H9 (cell line): ENCODE measurements at regions not wholly inside any gene's neighbourhood (a gene's known extent, or its start where the extent isn't known, plus 50 kb on each side); places are given as distances from the start of the nearest gene placed in this dataset.

Source experiments
- DNase-seq: peaks from one replicate; pipeline ENCODE4 v3.0.0-alpha.2; 2017
- H2AFZ ChIP-seq: one replicate; pipeline ENCODE4 v1.6.1; 2013; ENCODE audit warnings: mild to moderate bottlenecking, low read length, control low read depth, moderate library complexity
- H2AK5ac ChIP-seq: 2 replicates; pipeline ENCODE4 v1.6.1; 2013; ENCODE audit warnings: low read length, control low read depth, mixed read lengths; ENCODE audit not compliant: insufficient read length
- H2BK120ac ChIP-seq: one replicate; pipeline ENCODE4 v1.6.1; 2013; ENCODE audit warnings: low read depth, mild to moderate bottlenecking, low read length, control low read depth, inconsistent platforms; ENCODE audit not compliant: poor library complexity, severe bottlenecking
- H2BK12ac ChIP-seq: 2 replicates; pipeline ENCODE4 v1.6.1; 2013; ENCODE audit warnings: low read length, control low read depth, mixed read lengths, low read depth; ENCODE audit not compliant: insufficient read length
- H2BK15ac ChIP-seq: 2 replicates; pipeline ENCODE4 v1.6.1; 2013; ENCODE audit warnings: low read depth, low read length, control low read depth
- H2BK20ac ChIP-seq: one replicate; pipeline ENCODE4 v1.6.1; 2013; ENCODE audit warnings: low read depth, mild to moderate bottlenecking, low read length, control low read depth, inconsistent platforms; ENCODE audit not compliant: poor library complexity, severe bottlenecking
- H2BK5ac ChIP-seq: 2 replicates; pipeline ENCODE4 v1.6.1; 2013; ENCODE audit warnings: low read length, control low read depth, mixed read lengths; ENCODE audit not compliant: insufficient read length
- H3K14ac ChIP-seq: 2 replicates; pipeline ENCODE4 v1.6.1; 2013; ENCODE audit warnings: low read length, control low read depth; ENCODE audit not compliant: insufficient read depth
- H3K18ac ChIP-seq: 2 replicates; pipeline ENCODE4 v1.6.1; 2013; ENCODE audit warnings: low read depth, mild to moderate bottlenecking, mixed read lengths, low read length, control low read depth; ENCODE audit not compliant: insufficient read length
- H3K23ac ChIP-seq: 2 replicates; pipeline ENCODE4 v1.6.1; 2013; ENCODE audit warnings: low read length, control low read depth, mixed read lengths, low read depth; ENCODE audit not compliant: insufficient read length
- H3K23me2 ChIP-seq: 2 replicates; pipeline ENCODE4 v1.6.1; 2013; ENCODE audit warnings: low read depth, mild to moderate bottlenecking, mixed read lengths, low read length, control low read depth; ENCODE audit not compliant: insufficient read length, poor library complexity, severe bottlenecking
- H3K27ac ChIP-seq: 2 replicates; pipeline ENCODE4 v1.5.1; 2013; ENCODE audit warnings: low read length, control low read depth, mixed read lengths, low read depth; ENCODE audit not compliant: insufficient read length
- H3K27me3 ChIP-seq: 2 replicates; pipeline ENCODE4 v1.6.1; 2013; ENCODE audit warnings: low read length, control low read depth, inconsistent platforms; ENCODE audit not compliant: insufficient read depth
- H3K4ac ChIP-seq: 2 replicates; pipeline ENCODE4 v1.6.1; 2013; ENCODE audit warnings: low read depth, mild to moderate bottlenecking, control low read depth, inconsistent platforms, low read length, moderate library complexity
- H3K4me1 ChIP-seq: 2 replicates; pipeline ENCODE4 v1.6.1; 2013; ENCODE audit warnings: low read length, control low read depth, inconsistent platforms; ENCODE audit not compliant: insufficient read depth
- H3K4me2 ChIP-seq: 2 replicates; pipeline ENCODE4 v1.6.1; 2013; ENCODE audit warnings: low read length, control low read depth, mixed read lengths; ENCODE audit not compliant: insufficient read length, insufficient read depth
- H3K56ac ChIP-seq: 2 replicates; pipeline ENCODE4 v1.6.1; 2013; ENCODE audit warnings: low read depth, mild to moderate bottlenecking, mixed read lengths, low read length, control low read depth; ENCODE audit not compliant: insufficient read length
- H3K79me1 ChIP-seq: 2 replicates; pipeline ENCODE4 v1.6.1; 2013; ENCODE audit warnings: low read depth, mild to moderate bottlenecking, moderate library complexity, low read length, control low read depth, inconsistent platforms; ENCODE audit not compliant: insufficient read depth, poor library complexity, severe bottlenecking
- H3K79me2 ChIP-seq: 2 replicates; pipeline ENCODE4 v1.6.1; 2013; ENCODE audit warnings: low read length, control low read depth, inconsistent platforms; ENCODE audit not compliant: insufficient read depth
- H3K9ac ChIP-seq: 2 replicates; pipeline ENCODE4 v1.6.1; 2013; ENCODE audit warnings: low read length, control low read depth, mixed read lengths; ENCODE audit not compliant: insufficient read length; ENCODE audit errors: extremely low read depth
- H3K9me3 ChIP-seq: one replicate; pipeline ENCODE4 v1.6.1; 2013; ENCODE audit warnings: low read depth, low read length, inconsistent platforms; ENCODE audit not compliant: control insufficient read depth
- H3T11ph ChIP-seq: one replicate; pipeline ENCODE4 v1.6.1; 2013; ENCODE audit warnings: mild to moderate bottlenecking, low read length, control low read depth, inconsistent platforms
- H4K20me1 ChIP-seq: one replicate; pipeline ENCODE4 v1.6.1; 2013; ENCODE audit not compliant: control insufficient read depth, insufficient read length, insufficient read depth
- H4K5ac ChIP-seq: 2 replicates; pipeline ENCODE4 v1.6.1; 2013; ENCODE audit warnings: low read depth, mild to moderate bottlenecking, mixed read lengths, low read length, control low read depth; ENCODE audit not compliant: insufficient read length
- H4K8ac ChIP-seq: replicated peaks from 2 replicates; pipeline ENCODE4 v1.6.1; 2013; ENCODE audit warnings: low read length, control low read depth, mixed read lengths, low read depth; ENCODE audit not compliant: insufficient read length
- H4K91ac ChIP-seq: 2 replicates; pipeline ENCODE4 v1.6.1; 2013; ENCODE audit warnings: low read depth, mild to moderate bottlenecking, moderate library complexity, mixed read lengths, low read length, control low read depth; ENCODE audit not compliant: insufficient read length
- H3K27ac Mint-ChIP-seq, 3 experiments: 2 replicates in 2 of 3; 3 replicates in 1 of 3; pipeline ENCODE4 v1.8.0; 2020 to 2021; ENCODE audit warnings: mixed read lengths in 3 of 3, mild to moderate bottlenecking in 1 of 3, moderate library complexity in 1 of 3
- H3K27me3 Mint-ChIP-seq: 2 replicates; pipeline ENCODE4 v1.8.0; 2021; ENCODE audit warnings: low read depth, mild to moderate bottlenecking, moderate library complexity, mixed read lengths
- H3K36me3 Mint-ChIP-seq, 3 experiments: 2 replicates in 2 of 3; 3 replicates in 1 of 3; pipeline ENCODE4 v1.8.0; 2020 to 2021; ENCODE audit warnings: low read depth in 3 of 3, mixed read lengths in 3 of 3; ENCODE audit not compliant: insufficient read depth in 1 of 3
- H3K4me1 Mint-ChIP-seq, 2 experiments: 2 replicates each; pipeline ENCODE4 v1.8.0; 2020; ENCODE audit warnings: mixed read lengths in 2 of 2
- H3K4me3 Mint-ChIP-seq, 2 experiments: 2 replicates in 1 of 2; 3 replicates in 1 of 2; pipeline ENCODE4 v1.8.0; 2020 to 2021; ENCODE audit warnings: mild to moderate bottlenecking in 2 of 2, mixed read lengths in 2 of 2, moderate library complexity in 1 of 2
- H3K9me3 Mint-ChIP-seq, 2 experiments: 2 replicates in 1 of 2; 3 replicates in 1 of 2; pipeline ENCODE4 v1.8.0; 2020; ENCODE audit warnings: mild to moderate bottlenecking in 2 of 2, mixed read lengths in 2 of 2, moderate library complexity in 1 of 2
- WGBS: extraction: QIAGEN DNeasy Blood & Tissue Kit; methylation state at CpG from one replicate; pipeline ENCODE4 v1.1.7; 2013; ENCODE audit warnings: missing lambda C conversion rate, low lambda C conversion rate, mixed read lengths; ENCODE audit not compliant: insufficient read length; ENCODE audit errors: extremely low coverage; 5-methylcytosine and 5-hydroxymethylcytosine counted together
- TF ChIP-seq, protein P1 (sequence below): fragments of 200-600 bp; sonication (generic); conservative IDR thresholded peaks from 3 replicates; pipeline ENCODE4 v1.8.0; 2021; ENCODE audit warnings: antibody characterized with exemption, mild to moderate bottlenecking

DNA sequence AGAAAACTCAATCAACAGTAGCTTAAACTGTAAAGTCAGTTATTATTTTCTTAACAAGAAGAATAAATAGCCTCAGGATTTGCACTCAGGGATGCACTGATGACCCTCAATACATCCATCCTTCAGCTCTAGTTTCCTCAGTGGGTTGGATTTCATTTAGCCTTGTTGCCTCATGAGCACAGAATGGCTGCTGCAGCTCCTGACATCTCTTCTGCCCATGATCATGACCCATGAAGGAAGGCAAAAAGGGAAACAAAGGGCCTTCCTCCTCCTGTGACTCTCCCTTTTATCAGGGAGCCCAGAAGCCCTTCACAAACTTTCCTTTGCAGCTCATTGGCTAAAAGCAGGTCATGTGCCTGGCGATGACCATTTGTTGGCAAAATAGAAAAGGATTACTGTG is 51.2 kb upstream of the KCNG1 start:
- H3K27me3 ChIP-seq = no peaks in the 10 kb centered on the region
- no peak overlapping the region for H3K56ac ChIP-seq
- Mint-ChIP-seq H3K36me3 (no peaks in the 10 kb centered on the region), H3K4me1 (peaks cover 21% of the 10 kb centered on the region in 2 experiments), H3K4me3 (no peak overlapping the region), H3K27me3 (peaks cover 13% of the 10 kb centered on the region), H3K27ac (no peak overlapping the region), H3K9me3 (no peaks in the 10 kb centered on the region; a peak in 1 of 5 replicates)
- no peaks in the 10 kb centered on the region for H4K20me1 ChIP-seq
- no peak overlapping the region for H4K5ac ChIP-seq
- no peak overlapping the region for H3K23ac ChIP-seq
- H2BK20ac ChIP-seq = no peak overlapping the region
- H3K4me2 ChIP-seq = no peak overlapping the region
- H2BK15ac ChIP-seq = no peak overlapping the region
- no peak overlapping the region for H2AFZ ChIP-seq
- DNase-seq = no peak
- H3K9ac ChIP-seq = no peak overlapping the region
- TF ChIP-seq, protein P1, sequence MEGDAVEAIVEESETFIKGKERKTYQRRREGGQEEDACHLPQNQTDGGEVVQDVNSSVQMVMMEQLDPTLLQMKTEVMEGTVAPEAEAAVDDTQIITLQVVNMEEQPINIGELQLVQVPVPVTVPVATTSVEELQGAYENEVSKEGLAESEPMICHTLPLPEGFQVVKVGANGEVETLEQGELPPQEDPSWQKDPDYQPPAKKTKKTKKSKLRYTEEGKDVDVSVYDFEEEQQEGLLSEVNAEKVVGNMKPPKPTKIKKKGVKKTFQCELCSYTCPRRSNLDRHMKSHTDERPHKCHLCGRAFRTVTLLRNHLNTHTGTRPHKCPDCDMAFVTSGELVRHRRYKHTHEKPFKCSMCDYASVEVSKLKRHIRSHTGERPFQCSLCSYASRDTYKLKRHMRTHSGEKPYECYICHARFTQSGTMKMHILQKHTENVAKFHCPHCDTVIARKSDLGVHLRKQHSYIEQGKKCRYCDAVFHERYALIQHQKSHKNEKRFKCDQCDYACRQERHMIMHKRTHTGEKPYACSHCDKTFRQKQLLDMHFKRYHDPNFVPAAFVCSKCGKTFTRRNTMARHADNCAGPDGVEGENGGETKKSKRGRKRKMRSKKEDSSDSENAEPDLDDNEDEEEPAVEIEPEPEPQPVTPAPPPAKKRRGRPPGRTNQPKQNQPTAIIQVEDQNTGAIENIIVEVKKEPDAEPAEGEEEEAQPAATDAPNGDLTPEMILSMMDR = no peak
- no peak overlapping the region for H2AK5ac ChIP-seq
- H4K91ac ChIP-seq = no peak overlapping the region
- H3K27ac ChIP-seq = no peak overlapping the region
- H3K4ac ChIP-seq = no peak overlapping the region
- no CpG with 5 or more reads among the region's 1 CpG for WGBS
- H2BK120ac ChIP-seq = no peak overlapping the region
- no peaks in the 10 kb centered on the region for H3K79me1 ChIP-seq
- H3K79me2 ChIP-seq = no peaks in the 10 kb centered on the region
- H2BK5ac ChIP-seq = no peak overlapping the region
- H3K23me2 ChIP-seq = no peaks in the 10 kb centered on the region
- H2BK12ac ChIP-seq = no peak overlapping the region
- no peak overlapping the region for H3T11ph ChIP-seq
- H4K8ac ChIP-seq = no peak overlapping the region
- H3K18ac ChIP-seq = no peak overlapping the region
- H3K4me1 ChIP-seq = no peaks in the 10 kb centered on the region; the same call in 1 of the 2 replicates
- H3K14ac ChIP-seq = no peak overlapping the region
- H3K9me3 ChIP-seq = no peaks in the 10 kb centered on the region
